Glomerular visceral epithelial cell (primary cell): ENCODE measurements at regions not wholly inside any gene's neighbourhood (a gene's known extent, or its start where the extent isn't known, plus 50 kb on each side); places are given as distances from the start of the nearest gene placed in this dataset.
"Not testable (repeated sequence)": the region's sequence is repeated elsewhere in the genome, so short reads cannot be mapped to it uniquely, and the experiment has no call there.

Experiments used
- DNase-seq: peaks from one replicate; pipeline ENCODE4 v3.0.0-alpha.2; 2016; ENCODE audit errors: extremely low spot score

GRCh38 chr11:28822576-28822975 lies 714.4 kb downstream of the METTL15 start:
- DNase-seq = no peak

- DNase-seq = no peak
Measured at GRCh38 chr11:28820296-28820989, 712.3 kb downstream of the METTL15 start.

DNA sequence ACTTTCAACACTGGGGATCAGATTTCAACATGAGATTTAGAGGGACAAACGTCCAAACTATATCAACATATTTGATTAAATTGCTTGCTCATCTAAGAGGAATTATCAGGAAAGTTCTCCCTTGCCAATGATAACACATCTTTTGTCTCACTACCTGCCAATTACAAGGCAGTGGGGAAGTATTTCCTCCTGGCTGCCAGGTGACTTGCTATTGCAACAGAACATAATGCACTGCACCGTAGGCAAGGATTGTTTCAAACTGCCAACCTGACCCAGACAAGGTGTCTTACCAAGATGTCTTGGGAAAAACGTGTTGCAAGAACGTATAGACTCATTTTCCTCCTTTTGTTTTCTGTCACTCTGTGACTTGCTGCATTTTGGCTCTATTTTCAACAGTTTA lies 711.6 kb downstream of the METTL15 start:
- DNase-seq = no peak

DNA sequence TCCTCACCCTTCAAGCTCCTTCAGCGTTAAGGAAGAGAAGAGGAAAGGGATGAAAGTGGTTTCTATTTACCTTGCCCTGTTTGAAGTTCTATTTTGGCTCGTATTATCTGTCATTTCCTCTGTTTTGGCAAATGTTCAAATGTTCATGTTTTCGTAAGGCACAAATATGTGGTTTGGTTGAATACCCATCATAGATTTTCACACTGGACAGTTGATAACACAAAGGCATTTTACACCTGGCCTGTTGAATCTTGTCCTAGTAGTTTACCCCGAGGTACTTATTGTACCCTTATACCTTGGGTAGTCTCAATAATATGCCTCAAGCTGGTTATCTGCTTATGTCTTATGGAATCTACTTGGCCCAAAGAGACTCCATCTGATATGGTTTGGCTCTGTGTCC lies 706.9 kb downstream of the METTL15 start:
- DNase-seq = no peak

GRCh38 chr11:28808771-28809170 lies 700.6 kb downstream of the METTL15 start:
- no peak for DNase-seq

DNA sequence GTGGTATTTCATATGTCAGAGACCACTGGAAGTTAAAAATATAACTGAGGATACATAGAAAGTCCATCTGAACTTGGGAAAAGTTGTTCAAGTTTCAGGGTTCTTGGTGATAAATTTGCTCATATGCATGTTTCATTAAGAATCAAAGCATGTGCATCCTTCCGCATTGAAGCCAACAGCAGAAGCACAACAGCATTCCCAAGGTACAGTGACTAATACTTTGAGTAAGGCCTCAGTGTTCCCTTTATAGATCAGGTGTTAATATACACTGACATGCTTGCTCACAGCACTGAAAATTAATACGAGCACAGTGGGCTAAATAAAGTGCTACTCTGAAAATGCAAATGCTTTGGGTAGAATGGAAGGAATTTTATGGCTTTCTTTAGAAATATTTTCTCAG lies 691.1 kb downstream of the METTL15 start:
- DNase-seq = no peak

GRCh38 chr11:28798286-28798685 lies 690.1 kb downstream of the METTL15 start:
- no peak for DNase-seq

DNA sequence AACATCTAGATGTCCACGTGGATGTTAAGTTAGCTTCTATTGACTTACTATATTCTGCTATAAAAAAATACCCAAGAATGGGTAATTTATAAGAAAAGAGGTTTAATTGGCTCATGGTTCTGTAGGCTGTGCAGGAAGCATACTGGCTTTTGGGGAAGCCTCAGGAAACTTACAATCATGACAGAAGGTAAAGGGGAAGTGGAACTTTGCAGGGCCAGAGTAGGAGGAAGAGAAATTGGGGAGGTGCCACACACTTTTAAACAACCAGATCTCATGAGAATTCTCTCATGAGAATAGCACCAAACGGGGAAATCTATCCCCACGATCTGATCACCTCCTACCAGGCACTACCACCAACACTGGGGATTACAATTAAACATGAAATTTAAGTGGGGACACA lies 689.3 kb downstream of the METTL15 start:
- no peak for DNase-seq

- DNase-seq = no peak
Measured at GRCh38 chr11:28794405-28794804, 686.2 kb downstream of the METTL15 start.

DNA sequence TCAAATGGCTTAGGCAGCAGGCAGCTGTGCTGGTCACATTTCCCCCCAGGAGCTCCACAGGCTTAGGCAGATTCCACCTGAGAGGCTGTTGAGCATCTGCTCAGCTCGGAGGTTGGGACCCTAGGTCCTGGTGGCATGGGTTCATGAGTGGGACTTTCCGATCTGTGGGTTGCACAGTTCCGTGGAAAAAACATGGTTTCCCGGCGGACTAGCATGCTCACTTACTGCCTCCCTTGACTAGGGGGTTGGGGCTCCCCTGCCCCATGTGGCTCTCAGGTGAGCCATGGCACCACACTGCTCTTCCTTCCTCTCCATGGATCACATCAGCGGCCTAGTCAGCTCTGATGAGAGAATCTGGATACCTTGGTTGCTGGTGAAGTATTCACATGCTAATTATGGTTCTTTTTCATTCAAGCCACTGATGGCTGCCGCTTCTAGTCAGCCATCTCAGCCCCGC lies 685.1 kb downstream of the METTL15 start:
- no peak for DNase-seq

- no peak for DNase-seq
Measured at GRCh38 chr11:28792856-28793255, 684.7 kb downstream of the METTL15 start.

DNA sequence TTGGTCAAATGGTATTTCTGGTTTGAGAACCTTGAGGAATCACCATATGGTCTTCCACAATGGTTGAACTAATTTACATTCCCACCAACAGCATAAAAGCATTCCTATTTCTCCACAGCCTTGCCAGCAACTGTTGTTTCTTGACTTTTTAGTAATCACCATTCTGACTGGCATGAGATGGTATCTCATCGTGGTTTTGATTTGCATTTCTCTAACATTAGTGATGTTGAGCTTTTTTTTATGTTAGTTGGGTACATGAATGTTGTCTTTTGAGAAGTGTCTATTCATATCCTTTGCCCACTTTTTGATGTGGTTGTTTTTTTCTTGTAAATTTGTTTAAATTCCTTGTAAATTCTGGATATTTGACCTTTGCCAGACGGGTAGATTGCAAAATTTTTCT lies 679.7 kb downstream of the METTL15 start:
- DNase-seq = not testable (repeated sequence)

DNA sequence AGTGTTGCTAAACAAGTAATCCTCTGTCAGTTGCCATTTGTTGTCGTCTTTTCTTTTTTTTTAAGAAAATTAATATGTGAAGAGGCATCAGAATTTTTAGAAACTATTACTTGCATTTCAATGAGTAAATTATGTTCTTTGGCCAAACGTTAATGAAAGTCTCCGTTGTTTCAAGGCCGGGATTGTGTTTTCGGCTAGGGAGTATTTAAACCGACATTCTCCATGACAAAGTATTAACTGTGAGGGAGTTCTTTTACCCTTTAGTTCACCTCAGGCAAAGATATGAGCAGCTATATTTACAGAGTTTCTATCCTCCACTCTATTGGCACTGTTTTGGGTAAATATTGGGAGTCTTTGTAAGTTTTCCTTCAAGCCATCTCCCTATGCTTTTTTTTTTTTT lies 668.9 kb downstream of the METTL15 start:
- no peak for DNase-seq

DNA sequence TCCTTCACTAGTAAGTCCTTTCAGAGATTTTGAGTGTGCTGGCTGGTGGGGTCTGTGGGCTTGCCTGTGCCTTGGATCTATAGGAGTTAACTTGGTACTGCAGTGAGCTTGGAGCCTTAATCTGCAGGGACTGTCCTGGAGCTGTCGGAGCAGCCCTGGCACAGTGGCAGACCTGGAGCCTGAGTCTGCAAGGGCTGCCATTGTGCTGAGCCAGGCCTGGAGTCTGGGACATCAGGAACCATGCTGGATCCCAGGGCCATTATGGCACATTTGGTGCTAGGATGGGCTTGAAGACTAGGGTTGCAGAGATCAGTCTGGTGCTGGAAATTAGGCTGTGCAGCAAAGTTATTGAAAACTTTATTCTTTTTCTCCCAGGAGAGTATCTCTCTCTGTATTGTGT lies 665.4 kb downstream of the METTL15 start:
- no peak for DNase-seq

DNA sequence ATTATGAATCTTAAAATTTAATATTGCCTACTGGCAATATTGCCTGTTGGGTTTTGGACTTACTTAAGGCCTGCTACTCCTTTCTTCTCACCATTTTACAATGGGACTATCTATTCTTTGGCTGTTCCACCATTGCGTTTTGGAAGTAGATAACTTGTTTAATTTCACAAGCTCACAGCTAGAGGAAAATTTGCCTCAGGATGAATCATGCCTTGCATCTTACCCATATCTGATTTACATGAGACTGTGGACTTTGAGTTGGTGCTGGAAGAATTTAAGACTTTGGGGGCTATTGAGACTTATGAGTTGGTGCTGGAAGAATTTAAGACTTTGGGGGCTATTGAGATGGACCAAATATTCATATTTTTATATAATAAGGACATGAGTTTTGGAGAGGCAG lies 662.6 kb downstream of the METTL15 start:
- no peak for DNase-seq

- DNase-seq = peak; percentile 62
Measured at GRCh38 chr11:28767574-28767973, 659.4 kb downstream of the METTL15 start.

DNA sequence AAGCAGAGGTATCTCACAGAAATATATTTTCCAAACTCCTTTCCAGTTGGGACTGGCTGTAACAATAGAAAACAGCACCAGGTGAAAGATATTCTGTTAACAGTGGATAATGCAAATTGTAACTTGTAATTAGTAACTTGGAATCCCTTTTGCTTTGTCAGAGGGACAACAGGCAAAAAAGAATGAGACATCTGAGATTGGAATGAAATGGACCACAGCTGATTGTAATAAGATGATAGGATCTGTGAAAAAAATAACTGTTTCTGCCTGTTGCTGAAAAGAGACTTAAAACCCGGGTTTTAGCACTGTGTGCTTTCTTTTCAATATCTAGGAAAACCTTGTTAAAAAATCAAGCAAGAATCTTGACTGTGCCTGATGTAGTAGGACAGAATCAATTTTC lies 655.7 kb downstream of the METTL15 start:
- no peak for DNase-seq

- no peak for DNase-seq
Measured at GRCh38 chr11:28763151-28763550, 655.0 kb downstream of the METTL15 start.

DNA sequence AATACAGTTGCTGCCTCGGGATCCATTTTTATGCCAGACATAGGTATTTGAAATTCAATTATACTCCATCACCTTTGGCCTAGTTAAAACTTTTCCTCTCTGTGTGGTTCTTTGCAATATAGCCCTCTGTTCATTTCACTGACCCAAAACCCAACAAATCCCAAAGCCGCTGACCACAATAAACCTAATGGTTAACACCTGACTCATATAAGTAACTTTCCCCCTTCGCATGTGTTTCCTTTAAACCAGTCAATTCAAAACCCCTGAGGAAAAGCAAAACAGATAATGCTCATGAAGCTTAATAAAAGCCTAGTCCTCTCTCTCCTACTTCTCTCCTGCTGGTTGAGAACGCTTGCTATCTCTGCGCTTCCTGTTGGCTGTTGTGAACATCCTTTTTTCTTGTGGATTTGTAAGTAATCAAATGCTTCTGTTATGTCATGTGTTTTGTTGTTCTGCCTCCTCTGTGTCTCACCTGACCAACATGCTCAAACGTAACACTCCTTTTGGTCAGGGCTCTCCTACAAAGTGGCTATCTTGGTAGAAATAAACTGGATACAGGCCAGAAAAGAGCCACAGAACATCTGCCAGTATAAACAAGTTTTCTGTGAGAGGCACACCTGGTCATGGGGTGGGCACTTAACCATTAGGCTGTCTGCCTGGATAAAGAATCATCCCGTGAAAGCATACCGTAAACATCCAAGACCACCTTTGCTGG lies 652.6 kb downstream of the METTL15 start:
- DNase-seq = peak; percentile 92

DNA sequence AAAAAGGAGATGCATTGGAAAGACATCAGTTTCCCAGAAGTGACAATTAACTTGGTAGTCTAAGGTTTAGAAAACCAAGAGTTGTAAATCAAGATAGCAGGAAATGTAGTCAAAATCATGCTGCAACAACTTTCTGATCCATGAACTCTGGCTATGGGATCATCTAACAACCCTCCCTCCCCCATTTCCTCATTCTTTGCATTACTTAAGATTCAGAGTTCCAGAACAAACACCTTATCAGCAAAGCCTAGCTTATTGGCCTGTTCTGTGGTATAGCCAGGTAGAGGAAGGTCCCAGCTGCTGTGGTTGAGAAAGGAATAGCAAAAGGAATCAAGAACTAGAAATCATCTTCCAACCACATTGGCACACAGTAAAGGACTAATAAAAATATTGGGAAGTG lies 651.1 kb downstream of the METTL15 start:
- DNase-seq = peak; percentile 70

- DNase-seq = peak; percentile 72
Measured at GRCh38 chr11:28757725-28758515, 649.7 kb downstream of the METTL15 start.

GRCh38 chr11:28756977-28757376 lies 648.8 kb downstream of the METTL15 start:
- peak; percentile 89 for DNase-seq
